ENCODE measurements at regions not wholly inside any gene's neighbourhood (a gene's known extent, or its start where the extent isn't known, plus 50 kb on each side); places are given as distances from the start of the nearest gene placed in this dataset.

GRCh38 chr11:95459291-95460042 lies 228.5 kb upstream of the SESN3 start:
- no peaks in the 10 kb centered on the region for H3K79me1 ChIP-seq (ENCODE audit: low read depth in 1 of 2, low read length in 2 of 2)
- H3K9ac ChIP-seq (ENCODE audit: low read depth, low read length): no peak overlapping the region
- no peak overlapping the region for H2BK5ac ChIP-seq (ENCODE audit: low read depth, low read length, poor library complexity, severe bottlenecking)
- no peaks in the 10 kb centered on the region for H3K36me3 ChIP-seq (ENCODE audit: control insufficient read depth, insufficient read depth, low read length)
- WGBS, 2 experiments (ENCODE audit: extremely low coverage in 2 of 2, insufficient read length in 1 of 2): no CpG with 5 or more reads among the region's 7 CpGs
- intact Hi-C loops (cut with micrococcal nuclease) (no loop called here), in situ Hi-C loops (cut with MboI; ENCODE audit: low sequenced_read_pairs) (no loop called here), dilution Hi-C loops (cut with HindIII; ENCODE audit: low sequenced_read_pairs, unreplicated experiment) (no loop called here)
- no peak overlapping the region for H4K91ac ChIP-seq (ENCODE audit: insufficient read depth, low read depth, low read length)
- ChIA-PET POLR2A (ENCODE audit: unreplicated experiment) (interaction anchor here (0.6 kb wide), 1 partner anchor 59 kb away, joined by 3 read pairs; no protein-coding TSS in a partner anchor), CTCF (interaction anchor here (0.7 kb wide), 1 partner anchor 160 kb away, joined by 3 read pairs; no protein-coding TSS in a partner anchor)
- H3K14ac ChIP-seq (replicated peaks; ENCODE audit: low read depth, low read length): no peak overlapping the region
- H2BK15ac ChIP-seq (ENCODE audit: low read depth, low read length): no peak overlapping the region
- H3K4me2 ChIP-seq (ENCODE audit: low read depth, low read length): no peak overlapping the region
- no peaks in the 10 kb centered on the region for H3K27me3 ChIP-seq (ENCODE audit: control insufficient read depth, insufficient read depth, low read length)
- no peak overlapping the region for H3K56ac ChIP-seq (ENCODE audit: extremely low read depth, insufficient read depth, low read length)
- no peak overlapping the region for H2BK20ac ChIP-seq (ENCODE audit: low read depth, low read length)
- H3K9me1 ChIP-seq (ENCODE audit: insufficient read depth, low read length): no peaks in the 10 kb centered on the region
- H3K4me3 ChIP-seq (ENCODE audit: insufficient read depth, low read depth, low read length): no peak overlapping the region
- no peak for DNase-seq
- TF ChIP-seq CHD1 (IDR thresholded peaks at IDR 0.05; ENCODE audit: low read depth, low read length) (no peak), MXI1 (IDR thresholded peaks at IDR 0.05; ENCODE audit: borderline replicate concordance, low read depth, low read length) (no peak), RCOR1 (IDR thresholded peaks at IDR 0.05; ENCODE audit: insufficient replicate concordance, low read length) (no peak), SMC3 (IDR thresholded peaks at IDR 0.05; ENCODE audit: low read depth, low read length) (no peak), MAFK (IDR thresholded peaks at IDR 0.05; ENCODE audit: low read depth, low read length) (no peak), POLR2A (IDR thresholded peaks at IDR 0.05; ENCODE audit: low read depth, low read length) (no peak)
- H3K23ac ChIP-seq (ENCODE audit: low read depth, low read length): no peak overlapping the region
- H2AK5ac ChIP-seq (ENCODE audit: low read depth, low read length): no peak overlapping the region
- no peak overlapping the region for H3K4ac ChIP-seq (ENCODE audit: low read depth, low read length)
- H3K4me1 ChIP-seq (ENCODE audit: control insufficient read depth, insufficient read depth, low read length): no peaks in the 10 kb centered on the region
- no peak overlapping the region for H4K8ac ChIP-seq (ENCODE audit: low read depth in 2 of 2, low read length in 2 of 2)
- H3K27ac ChIP-seq (ENCODE audit: insufficient read depth, low read length): no peak overlapping the region
- no TSS peak for BruUV-seq (replicated peaks)
- no peaks in the 10 kb centered on the region; the same call in 1 of the 2 replicates for H3K9me3 ChIP-seq (ENCODE audit: control insufficient read depth, insufficient read depth, low read length)
- H2AFZ ChIP-seq (replicated peaks; ENCODE audit: low read length, poor library complexity): no peak overlapping the region
- no peak for ATAC-seq (ENCODE audit: low read depth)
- no peaks in the 10 kb centered on the region for H4K20me1 ChIP-seq (ENCODE audit: insufficient read depth, low read length)
- H2BK120ac ChIP-seq (ENCODE audit: low read depth, low read length): no peak overlapping the region
- no peak overlapping the region for H2AK9ac ChIP-seq (replicated peaks; ENCODE audit: low read depth, low read length, poor library complexity)
- H3K18ac ChIP-seq (ENCODE audit: low read depth, low read length): no peak overlapping the region
- no peak overlapping the region for H4K5ac ChIP-seq (ENCODE audit: low read depth, low read length)

All from IMR-90 (cell line).